ENCODE measurements at regions not wholly inside any gene's neighbourhood (a gene's known extent, or its start where the extent isn't known, plus 50 kb on each side); places are given as distances from the start of the nearest gene placed in this dataset.

- Histone ChIP-seq H3K36me3 (ENCODE audit: insufficient read depth, low read length) (no peaks in the 10 kb centered on the region), H3K27me3 (ENCODE audit: control insufficient read depth, insufficient read depth, low read length) (no peaks in the 10 kb centered on the region), H3K9ac (ENCODE audit: low read depth, low read length) (no peak overlapping the region), H3K4me1 (ENCODE audit: control insufficient read depth, insufficient read depth, low read length) (no peaks in the 10 kb centered on the region), H3K9me3 (replicated peaks; ENCODE audit: low read length) (no peaks in the 10 kb centered on the region), H3K4me3 (ENCODE audit: low read length) (no peak overlapping the region), H3K4me2 (ENCODE audit: low read length) (no peak overlapping the region)
These were observed 152.0 kb upstream of the REG3G start for GRCh38 chr2:78873526-78873925.

DNA sequence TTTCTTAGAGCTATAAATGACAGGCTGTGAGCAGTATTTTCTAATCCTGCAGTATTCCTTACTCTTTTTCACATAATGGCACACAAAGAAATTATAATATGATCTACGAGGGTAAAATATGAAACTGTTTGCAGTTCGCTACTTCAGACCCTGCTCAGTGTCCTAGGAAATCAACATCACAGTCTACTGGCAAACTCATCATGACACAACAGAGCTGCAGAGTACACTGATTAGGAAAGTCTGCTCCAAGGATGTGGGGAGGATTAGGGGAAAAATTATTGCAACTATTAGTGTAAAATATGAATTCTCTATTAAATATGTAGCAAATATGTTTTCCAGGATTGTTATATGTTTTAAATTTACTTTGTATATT is 149.2 kb upstream of the REG3G start:
- no peaks in the 10 kb centered on the region for H3K36me3 ChIP-seq (ENCODE audit: insufficient read depth, low read length)
- no peak overlapping the region for H3K9ac ChIP-seq (ENCODE audit: low read depth, low read length)
- H3K4me3 ChIP-seq (ENCODE audit: low read length), result no peak overlapping the region
- no peaks in the 10 kb centered on the region for H3K27me3 ChIP-seq (ENCODE audit: control insufficient read depth, insufficient read depth, low read length)
- no peaks in the 10 kb centered on the region for H3K4me1 ChIP-seq (ENCODE audit: control insufficient read depth, insufficient read depth, low read length)
- H3K4me2 ChIP-seq (ENCODE audit: low read length), result no peak overlapping the region
- no peaks in the 10 kb centered on the region for H3K9me3 ChIP-seq (replicated peaks; ENCODE audit: low read length)

- Histone ChIP-seq H3K4me2 (ENCODE audit: low read length) (no peak overlapping the region), H3K27me3 (ENCODE audit: control insufficient read depth, insufficient read depth, low read length) (no peaks in the 10 kb centered on the region), H3K4me1 (ENCODE audit: control insufficient read depth, insufficient read depth, low read length) (no peaks in the 10 kb centered on the region), H3K9me3 (replicated peaks; ENCODE audit: low read length) (no peaks in the 10 kb centered on the region), H3K4me3 (ENCODE audit: low read length) (no peak overlapping the region), H3K9ac (ENCODE audit: low read depth, low read length) (no peak overlapping the region), H3K36me3 (ENCODE audit: insufficient read depth, low read length) (no peaks in the 10 kb centered on the region)
These were observed 138.1 kb upstream of the REG3G start for GRCh38 chr2:78887446-78887845.

DNA sequence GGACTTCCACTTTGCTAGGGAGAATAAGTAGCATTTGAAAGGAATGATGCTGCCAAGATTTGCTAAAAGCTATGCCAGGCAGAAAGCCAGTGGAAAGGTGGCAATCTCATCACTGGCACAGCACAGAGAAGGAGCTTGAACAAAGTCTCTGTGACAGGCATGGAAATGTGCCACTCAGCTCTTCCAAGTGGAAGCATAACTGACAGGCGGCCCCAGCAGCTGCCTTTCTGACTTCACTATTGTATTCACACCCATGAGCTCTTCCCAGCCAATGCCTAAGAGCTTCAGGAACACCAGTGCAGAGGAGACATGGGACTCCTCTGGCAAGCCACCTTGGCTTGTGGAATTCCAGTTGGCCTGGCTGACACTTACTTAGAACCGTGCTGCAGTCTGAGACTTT is 134.6 kb upstream of the REG3G start:
- no peak overlapping the region for H3K4me2 ChIP-seq (ENCODE audit: low read length)
- no peaks in the 10 kb centered on the region for H3K36me3 ChIP-seq (ENCODE audit: insufficient read depth, low read length)
- H3K9ac ChIP-seq (ENCODE audit: low read depth, low read length), result no peak overlapping the region
- no peaks in the 10 kb centered on the region for H3K4me1 ChIP-seq (ENCODE audit: control insufficient read depth, insufficient read depth, low read length)
- no peak overlapping the region for H3K4me3 ChIP-seq (ENCODE audit: low read length)
- no peaks in the 10 kb centered on the region for H3K27me3 ChIP-seq (ENCODE audit: control insufficient read depth, insufficient read depth, low read length)
- no peaks in the 10 kb centered on the region for H3K9me3 ChIP-seq (replicated peaks; ENCODE audit: low read length)

- H3K27me3 ChIP-seq (ENCODE audit: control insufficient read depth, insufficient read depth, low read length), result no peaks in the 10 kb centered on the region
- no peak overlapping the region for H3K4me3 ChIP-seq (ENCODE audit: low read length)
- no peaks in the 10 kb centered on the region for H3K9me3 ChIP-seq (replicated peaks; ENCODE audit: low read length)
- H3K4me1 ChIP-seq (ENCODE audit: control insufficient read depth, insufficient read depth, low read length), result no peaks in the 10 kb centered on the region
- no peak overlapping the region for H3K4me2 ChIP-seq (ENCODE audit: low read length)
- no peak overlapping the region for H3K9ac ChIP-seq (ENCODE audit: low read depth, low read length)
- no peaks in the 10 kb centered on the region for H3K36me3 ChIP-seq (ENCODE audit: insufficient read depth, low read length)
These were observed 133.2 kb upstream of the REG3G start for GRCh38 chr2:78892295-78892694.

GRCh38 chr2:78895022-78895421 is 130.5 kb upstream of the REG3G start:
- no peak overlapping the region for H3K9ac ChIP-seq (ENCODE audit: low read depth, low read length)
- no peaks in the 10 kb centered on the region for H3K27me3 ChIP-seq (ENCODE audit: control insufficient read depth, insufficient read depth, low read length)
- H3K4me2 ChIP-seq (ENCODE audit: low read length), result no peak overlapping the region
- no peak overlapping the region for H3K4me3 ChIP-seq (ENCODE audit: low read length)
- H3K36me3 ChIP-seq (ENCODE audit: insufficient read depth, low read length), result no peaks in the 10 kb centered on the region
- H3K9me3 ChIP-seq (replicated peaks; ENCODE audit: low read length), result no peaks in the 10 kb centered on the region
- no peaks in the 10 kb centered on the region for H3K4me1 ChIP-seq (ENCODE audit: control insufficient read depth, insufficient read depth, low read length)

GRCh38 chr2:78896536-78896935 is 129.0 kb upstream of the REG3G start:
- Histone ChIP-seq H3K4me3 (ENCODE audit: low read length) (no peak overlapping the region), H3K27me3 (ENCODE audit: control insufficient read depth, insufficient read depth, low read length) (no peaks in the 10 kb centered on the region), H3K9me3 (replicated peaks; ENCODE audit: low read length) (no peaks in the 10 kb centered on the region)

DNA sequence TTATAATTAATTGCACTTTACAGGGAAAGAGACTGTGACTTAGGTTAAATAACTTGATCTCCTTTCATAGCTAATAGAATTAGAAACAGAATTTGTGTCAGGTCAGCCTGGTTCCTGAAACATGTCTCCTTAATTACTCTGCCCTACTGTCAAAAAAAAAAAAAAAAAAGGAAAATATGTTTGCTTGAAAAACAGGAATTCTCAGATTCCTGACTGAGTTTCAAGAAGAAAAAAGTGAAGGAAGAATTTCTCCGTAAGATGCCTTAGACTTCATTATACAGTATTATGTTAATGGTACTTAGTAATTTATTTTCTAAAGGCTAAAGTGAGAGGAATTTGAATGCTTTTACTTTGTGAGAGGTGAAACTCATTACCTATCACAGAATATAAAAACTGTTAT is 118.4 kb upstream of the REG3G start:
- H3K4me1 ChIP-seq (ENCODE audit: control insufficient read depth, insufficient read depth, low read length), result no peaks in the 10 kb centered on the region
- no peaks in the 10 kb centered on the region for H3K36me3 ChIP-seq (ENCODE audit: insufficient read depth, low read length)
- H3K27me3 ChIP-seq (ENCODE audit: control insufficient read depth, insufficient read depth, low read length), result no peaks in the 10 kb centered on the region
- no peak overlapping the region for H3K9ac ChIP-seq (ENCODE audit: low read depth, low read length)
- no peak overlapping the region for H3K4me2 ChIP-seq (ENCODE audit: low read length)
- H3K4me3 ChIP-seq (ENCODE audit: low read length), result no peak overlapping the region
- no peaks in the 10 kb centered on the region for H3K9me3 ChIP-seq (replicated peaks; ENCODE audit: low read length)

More at GRCh38 chr2:78896536-78896935, 129.0 kb upstream of the REG3G start:
- Histone ChIP-seq H3K9ac (ENCODE audit: low read depth, low read length) (no peak overlapping the region), H3K36me3 (ENCODE audit: insufficient read depth, low read length) (no peaks in the 10 kb centered on the region), H3K4me2 (ENCODE audit: low read length) (no peak overlapping the region), H3K4me1 (ENCODE audit: control insufficient read depth, insufficient read depth, low read length) (no peaks in the 10 kb centered on the region)

- H3K9me3 ChIP-seq (replicated peaks; ENCODE audit: low read length), result no peaks in the 10 kb centered on the region
- H3K4me1 ChIP-seq (ENCODE audit: control insufficient read depth, insufficient read depth, low read length), result no peaks in the 10 kb centered on the region
- no peak overlapping the region for H3K4me3 ChIP-seq (ENCODE audit: low read length)
- H3K27me3 ChIP-seq (ENCODE audit: control insufficient read depth, insufficient read depth, low read length), result no peaks in the 10 kb centered on the region
- H3K9ac ChIP-seq (ENCODE audit: low read depth, low read length), result no peak overlapping the region
- no peak overlapping the region for H3K4me2 ChIP-seq (ENCODE audit: low read length)
- H3K36me3 ChIP-seq (ENCODE audit: insufficient read depth, low read length), result no peaks in the 10 kb centered on the region
These were observed 116.5 kb upstream of the REG3G start for GRCh38 chr2:78908973-78909372.

DNA sequence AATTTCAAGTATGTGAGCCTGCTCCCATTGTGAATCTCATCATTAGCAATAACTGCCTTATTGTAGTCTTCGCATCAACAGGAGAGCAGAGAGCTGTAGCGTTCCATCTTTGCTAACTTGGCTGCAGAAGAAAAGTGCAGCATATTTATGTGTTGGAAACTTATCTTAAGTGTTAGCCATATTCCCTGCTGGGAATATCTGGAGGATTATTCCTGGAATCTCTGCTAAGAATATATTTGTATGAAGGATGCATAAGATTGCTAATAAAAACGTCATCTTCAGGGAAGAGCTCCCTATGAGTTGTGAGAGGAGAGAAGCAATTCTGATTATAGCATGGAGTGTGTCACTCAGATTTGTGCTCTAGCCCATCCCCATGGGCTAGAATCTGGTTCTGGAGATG is 115.1 kb upstream of the REG3G start:
- Histone ChIP-seq H3K27me3 (ENCODE audit: control insufficient read depth, insufficient read depth, low read length) (no peaks in the 10 kb centered on the region), H3K4me2 (ENCODE audit: low read length) (no peak overlapping the region), H3K9ac (ENCODE audit: low read depth, low read length) (no peak overlapping the region), H3K4me3 (ENCODE audit: low read length) (no peak overlapping the region), H3K9me3 (replicated peaks; ENCODE audit: low read length) (no peaks in the 10 kb centered on the region), H3K4me1 (ENCODE audit: control insufficient read depth, insufficient read depth, low read length) (no peaks in the 10 kb centered on the region), H3K36me3 (ENCODE audit: insufficient read depth, low read length) (no peaks in the 10 kb centered on the region)

DNA sequence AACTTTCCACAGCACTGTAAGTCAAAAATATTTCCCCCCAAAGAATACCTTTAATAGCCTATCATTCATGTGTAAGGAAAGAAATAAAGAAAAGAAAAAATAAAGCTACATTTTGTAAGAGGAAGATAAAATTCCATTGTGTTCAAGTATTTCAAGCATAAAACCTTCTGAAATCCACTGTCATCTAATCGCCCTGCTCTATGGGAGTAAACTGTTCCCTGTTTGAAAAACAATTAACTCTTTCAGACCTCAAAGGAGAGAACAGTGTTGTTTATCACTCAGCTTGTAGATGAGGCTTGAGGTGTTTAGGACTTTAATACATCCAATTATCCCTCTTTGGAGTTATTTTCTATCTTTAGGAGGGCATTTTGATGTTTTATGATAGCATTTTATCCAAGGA is 112.2 kb upstream of the REG3G start:
- Histone ChIP-seq H3K9me3 (replicated peaks; ENCODE audit: low read length) (no peaks in the 10 kb centered on the region), H3K9ac (ENCODE audit: low read depth, low read length) (no peak overlapping the region), H3K27me3 (ENCODE audit: control insufficient read depth, insufficient read depth, low read length) (no peaks in the 10 kb centered on the region), H3K36me3 (ENCODE audit: insufficient read depth, low read length) (no peaks in the 10 kb centered on the region), H3K4me1 (ENCODE audit: control insufficient read depth, insufficient read depth, low read length) (no peaks in the 10 kb centered on the region), H3K4me3 (ENCODE audit: low read length) (no peak overlapping the region), H3K4me2 (ENCODE audit: low read length) (no peak overlapping the region)

- Histone ChIP-seq H3K36me3 (ENCODE audit: insufficient read depth, low read length) (no peaks in the 10 kb centered on the region), H3K4me3 (ENCODE audit: low read length) (no peak overlapping the region), H3K27me3 (ENCODE audit: control insufficient read depth, insufficient read depth, low read length) (no peaks in the 10 kb centered on the region), H3K4me2 (ENCODE audit: low read length) (no peak overlapping the region), H3K9ac (ENCODE audit: low read depth, low read length) (no peak overlapping the region), H3K4me1 (ENCODE audit: control insufficient read depth, insufficient read depth, low read length) (no peaks in the 10 kb centered on the region), H3K9me3 (replicated peaks; ENCODE audit: low read length) (peaks cover 5% of the 10 kb centered on the region)
These were observed 100.2 kb upstream of the REG3G start for GRCh38 chr2:78925258-78925657.

All from skeletal muscle satellite cell (primary cell).